Spleen (tissue), 7 donors: ENCODE measurements at regions not wholly inside any gene's neighbourhood (a gene's known extent, or its start where the extent isn't known, plus 50 kb on each side); places are given as distances from the start of the nearest gene placed in this dataset.

ENCODE experiments used
- CTCF ChIP-seq, 11 experiments: fragments of 200-600 bp in 7 of 11; fragments of 450-650 bp in 4 of 11; sonication (generic) in 4 of 11; IDR thresholded peaks in 8 of 11; conservative IDR thresholded peaks in 3 of 11; 1 replicate in 7 of 11; 2 replicates in 4 of 11; pipeline versions ENCODE4 v1.4.0 to v1.8.0; 2016 to 2021; ENCODE audit warnings: antibody characterized with exemption in 11 of 11, inconsistent platforms in 4 of 11, mild to moderate bottlenecking in 1 of 11
- POLR2A ChIP-seq, 3 donors: fragments of 450-650 bp; IDR thresholded peaks; one replicate each; pipeline ENCODE4 v1.5.1; 2017; ENCODE audit warnings: antibody characterized with exemption in 3 of 3, mild to moderate bottlenecking in 1 of 3
- POLR2AphosphoS5 ChIP-seq, 3 donors: sonication (generic); formaldehyde crosslinking; IDR thresholded peaks; one replicate each; pipeline ENCODE4 v1.5.1; 2017; ENCODE audit warnings: antibody characterized with exemption in 3 of 3
- donor health status: DM: no; HTN: no; CAD: no; lungs with moderate emphysema.
- donor health status: DM: no; HTN: no; CAD: no.
- donor health status: DM: no; HTN: no; CAD: no.

DNA sequence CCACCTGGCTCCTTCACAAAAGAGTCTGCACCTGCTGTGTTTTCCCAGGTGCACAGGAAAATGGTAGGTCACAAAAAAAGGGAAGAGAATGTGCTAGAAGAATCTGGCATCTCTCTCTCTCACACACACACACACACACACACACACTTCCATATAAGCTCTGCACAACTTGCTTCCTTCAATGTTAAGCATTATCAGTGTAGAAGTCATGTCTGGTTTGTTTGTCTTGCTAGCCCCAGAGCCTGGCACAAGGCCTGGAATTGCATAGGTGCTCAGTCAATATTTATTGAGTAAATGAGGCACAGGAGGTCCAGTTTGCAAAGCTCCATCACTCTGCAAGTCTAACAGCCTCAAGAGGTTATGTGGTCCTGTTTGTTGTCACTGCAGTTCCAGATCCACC lies 867.3 kb upstream of the AUTS2 start:
- no peak for TF ChIP-seq CTCF (IDR thresholded peaks at IDR 0.05 in 8 of 11, conservative IDR thresholded peaks at IDR 0.05 in 3 of 11)
- TF ChIP-seq POLR2A (IDR thresholded peaks at IDR 0.05), result no peak
- no peak for TF ChIP-seq POLR2AphosphoS5 (IDR thresholded peaks at IDR 0.05)
